ENCODE measurements at regions not wholly inside any gene's neighbourhood (a gene's known extent, or its start where the extent isn't known, plus 50 kb on each side); places are given as distances from the start of the nearest gene placed in this dataset.

DNA sequence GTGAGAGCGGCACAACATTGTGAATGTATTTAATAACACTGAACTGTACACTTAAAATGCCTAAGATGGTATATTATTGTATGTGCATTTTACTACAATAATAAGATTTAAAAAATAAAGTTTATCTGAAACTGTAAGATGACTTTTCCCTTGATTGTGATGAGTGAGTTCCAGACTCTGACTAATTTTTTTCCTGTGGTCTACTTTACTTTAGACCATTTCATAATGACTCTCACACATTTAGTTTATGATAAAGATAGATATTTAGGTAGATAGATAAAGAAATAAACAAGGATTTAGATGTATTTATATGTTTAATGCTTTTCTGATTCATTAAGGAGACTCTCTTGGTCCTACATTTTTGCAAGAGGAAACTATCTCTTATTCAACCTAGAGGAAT, 835.9 kb upstream of the SORCS1 start:
- DNase-seq = no peak
- Histone ChIP-seq H3K27ac (no peak overlapping the region), H3K36me3 (no peaks in the 10 kb centered on the region), H3K4me1 (no peaks in the 10 kb centered on the region), H3K27me3 (replicated peaks in 1 of 7) (no peaks in the 10 kb centered on the region), H3K4me3 (no peak overlapping the region), H3K9me3 (no peaks in the 10 kb centered on the region)
- intact Hi-C loops (cut with DNase I; ENCODE audit: low total_unique reads) = no loop called here
- TF ChIP-seq POLR2A (IDR thresholded peaks at IDR 0.05) = no peak
- TF ChIP-seq POLR2AphosphoS5 (IDR thresholded peaks at IDR 0.05) = no peak
- TF ChIP-seq, protein P1, sequence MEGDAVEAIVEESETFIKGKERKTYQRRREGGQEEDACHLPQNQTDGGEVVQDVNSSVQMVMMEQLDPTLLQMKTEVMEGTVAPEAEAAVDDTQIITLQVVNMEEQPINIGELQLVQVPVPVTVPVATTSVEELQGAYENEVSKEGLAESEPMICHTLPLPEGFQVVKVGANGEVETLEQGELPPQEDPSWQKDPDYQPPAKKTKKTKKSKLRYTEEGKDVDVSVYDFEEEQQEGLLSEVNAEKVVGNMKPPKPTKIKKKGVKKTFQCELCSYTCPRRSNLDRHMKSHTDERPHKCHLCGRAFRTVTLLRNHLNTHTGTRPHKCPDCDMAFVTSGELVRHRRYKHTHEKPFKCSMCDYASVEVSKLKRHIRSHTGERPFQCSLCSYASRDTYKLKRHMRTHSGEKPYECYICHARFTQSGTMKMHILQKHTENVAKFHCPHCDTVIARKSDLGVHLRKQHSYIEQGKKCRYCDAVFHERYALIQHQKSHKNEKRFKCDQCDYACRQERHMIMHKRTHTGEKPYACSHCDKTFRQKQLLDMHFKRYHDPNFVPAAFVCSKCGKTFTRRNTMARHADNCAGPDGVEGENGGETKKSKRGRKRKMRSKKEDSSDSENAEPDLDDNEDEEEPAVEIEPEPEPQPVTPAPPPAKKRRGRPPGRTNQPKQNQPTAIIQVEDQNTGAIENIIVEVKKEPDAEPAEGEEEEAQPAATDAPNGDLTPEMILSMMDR (IDR thresholded peaks at IDR 0.05 in 8 of 11, conservative IDR thresholded peaks at IDR 0.05 in 3 of 11) = no peak
- 86 to 93% (median 89%) methylated on average over 1 of the region's 1 CpG for WGBS, 5 donors

DNA sequence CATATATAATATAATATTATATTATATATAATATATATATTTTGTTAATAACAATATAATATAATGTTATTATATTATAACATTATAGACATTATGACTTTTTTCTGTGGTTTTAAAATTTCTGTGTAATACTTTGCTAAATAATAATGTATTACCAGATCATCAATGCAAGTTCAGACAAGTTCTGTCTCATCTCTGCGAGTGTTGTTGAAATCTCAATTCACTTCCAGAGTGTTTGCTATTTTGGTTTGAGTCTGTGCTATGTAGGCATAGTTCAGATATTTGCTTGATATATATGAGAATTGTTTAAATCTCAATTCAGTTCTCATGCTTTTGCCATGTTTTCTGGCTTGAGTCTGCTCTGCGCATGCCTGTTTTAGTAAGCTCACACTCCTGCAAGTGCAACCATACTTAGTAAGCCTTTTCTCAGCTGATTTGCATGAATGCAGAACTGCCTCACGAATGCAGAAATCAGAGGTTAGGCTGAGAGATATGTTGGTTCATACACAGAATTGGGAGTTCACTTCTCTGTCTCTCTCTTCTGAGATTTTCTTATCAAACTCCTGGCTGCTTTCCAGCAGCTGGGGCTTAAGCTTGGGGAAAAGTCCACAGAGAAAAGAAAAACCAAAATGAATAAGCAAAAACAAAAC, 830.2 kb upstream of the SORCS1 start:
- Histone ChIP-seq H3K4me1 (no peaks in the 10 kb centered on the region), H3K4me3 (no peak overlapping the region), H3K36me3 (no peaks in the 10 kb centered on the region), H3K27me3 (replicated peaks in 1 of 7) (no peaks in the 10 kb centered on the region), H3K9me3 (no peaks in the 10 kb centered on the region), H3K27ac (no peak overlapping the region)
- TF ChIP-seq POLR2AphosphoS5 (IDR thresholded peaks at IDR 0.05) (no peak), POLR2A (IDR thresholded peaks at IDR 0.05) (no peak)
- TF ChIP-seq, protein P1 (IDR thresholded peaks at IDR 0.05 in 8 of 11, conservative IDR thresholded peaks at IDR 0.05 in 3 of 11) = no peak
- whole genome bisulfite sequencing, 5 donors = 74 to 82% (median 78%) methylated on average over 3 of the region's 3 CpGs
- intact Hi-C loops (cut with DNase I; ENCODE audit: low total_unique reads) = no loop called here
- no peak for DNase-seq

DNA sequence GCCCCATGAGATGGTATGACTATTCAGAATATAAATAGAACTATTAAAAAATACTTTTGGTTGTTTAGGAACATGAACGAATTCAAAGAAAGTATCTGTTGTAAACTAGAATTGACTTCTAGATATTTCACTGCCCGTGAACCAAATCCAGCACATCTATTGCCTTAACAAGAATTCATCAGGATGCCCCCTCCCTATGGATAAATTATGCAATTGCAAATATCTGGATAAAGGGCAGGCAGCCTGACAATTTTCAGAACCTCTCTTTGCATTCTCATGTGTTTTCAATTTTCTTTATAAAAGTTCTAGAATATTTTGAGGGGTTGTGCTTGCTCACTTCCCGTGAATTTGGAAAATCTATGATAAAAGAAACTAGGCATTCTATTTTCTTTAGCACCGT, 822.1 kb upstream of the SORCS1 start:
- H3K27ac ChIP-seq = no peak overlapping the region
- H3K4me1 ChIP-seq = no peaks in the 10 kb centered on the region
- no peak overlapping the region for H3K4me3 ChIP-seq
- 74 to 85% (median 77%) methylated on average over 4 of the region's 4 CpGs for WGBS, 5 donors
- H3K27me3 ChIP-seq (replicated peaks in 1 of 7) = no peaks in the 10 kb centered on the region
- intact Hi-C loops (cut with DNase I; ENCODE audit: low total_unique reads) = no loop called here
- TF ChIP-seq, protein P1 (IDR thresholded peaks at IDR 0.05 in 8 of 11, conservative IDR thresholded peaks at IDR 0.05 in 3 of 11) = no peak
- TF ChIP-seq POLR2A (IDR thresholded peaks at IDR 0.05) = no peak
- TF ChIP-seq POLR2AphosphoS5 (IDR thresholded peaks at IDR 0.05) = no peak
- H3K36me3 ChIP-seq = no peaks in the 10 kb centered on the region
- no peak for DNase-seq
- H3K9me3 ChIP-seq = no peaks in the 10 kb centered on the region

DNA sequence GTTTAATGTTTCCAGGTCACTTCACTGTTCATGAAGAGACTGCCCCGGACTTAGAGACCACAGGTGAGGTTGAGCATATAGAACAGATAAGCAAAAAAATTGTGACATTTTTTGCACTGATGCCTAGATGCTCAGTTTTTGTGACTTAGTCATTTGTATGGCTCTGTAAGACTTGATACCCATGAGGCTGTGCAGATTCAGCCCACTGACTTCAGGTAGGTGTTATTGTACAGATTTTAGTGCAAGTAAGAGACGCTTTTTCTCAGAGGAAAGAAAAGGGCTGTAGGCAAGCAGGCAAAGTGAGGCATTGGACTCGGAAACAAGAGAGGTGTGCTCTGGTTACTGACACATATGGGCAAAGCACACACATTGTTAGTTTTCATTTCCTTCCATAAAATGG, 820.1 kb upstream of the SORCS1 start:
- TF ChIP-seq, protein P1 (IDR thresholded peaks at IDR 0.05 in 8 of 11, conservative IDR thresholded peaks at IDR 0.05 in 3 of 11) = no peak
- TF ChIP-seq POLR2A (IDR thresholded peaks at IDR 0.05) (no peak), POLR2AphosphoS5 (IDR thresholded peaks at IDR 0.05) (no peak)
- Histone ChIP-seq H3K4me3 (no peak overlapping the region), H3K27me3 (replicated peaks in 1 of 7) (no peaks in the 10 kb centered on the region), H3K36me3 (no peaks in the 10 kb centered on the region), H3K27ac (no peak overlapping the region), H3K9me3 (no peaks in the 10 kb centered on the region), H3K4me1 (no peaks in the 10 kb centered on the region)
- 82 to 89% (median 89%) methylated on average over 3 of the region's 3 CpGs for WGBS, 5 donors
- DNase-seq = no peak
- intact Hi-C loops (cut with DNase I; ENCODE audit: low total_unique reads) = no loop called here

Measured in spleen (tissue), 11 donors.